DMS53 (cell line): ENCODE measurements at regions not wholly inside any gene's neighbourhood (a gene's known extent, or its start where the extent isn't known, plus 50 kb on each side); places are given as distances from the start of the nearest gene placed in this dataset.

Experiments used
- DNase-seq: peaks from one replicate; lab custom pipeline; 2025; lab: John Stamatoyannopoulos, UW

DNA sequence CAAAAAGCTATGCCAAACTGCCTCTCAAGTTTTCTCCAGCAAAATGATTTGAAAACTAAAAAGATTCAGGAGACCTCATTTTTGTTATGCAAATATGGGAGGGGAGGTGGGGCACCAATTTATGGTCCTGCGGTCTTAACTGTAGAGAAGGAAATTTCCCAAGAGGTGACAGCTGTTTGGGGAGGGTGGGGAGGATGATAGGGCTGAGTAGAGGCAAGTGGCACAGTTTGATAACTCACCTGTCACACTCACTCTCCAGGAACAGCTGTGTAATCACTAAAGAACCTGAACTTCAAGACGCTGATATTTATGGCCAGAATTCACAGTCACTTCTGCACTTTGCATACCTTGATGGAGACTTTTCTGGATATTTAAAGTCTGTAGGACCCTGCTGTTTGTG lies 232.9 kb upstream of the STARD13 start:
- DNase-seq = peak; percentile 45

DNA sequence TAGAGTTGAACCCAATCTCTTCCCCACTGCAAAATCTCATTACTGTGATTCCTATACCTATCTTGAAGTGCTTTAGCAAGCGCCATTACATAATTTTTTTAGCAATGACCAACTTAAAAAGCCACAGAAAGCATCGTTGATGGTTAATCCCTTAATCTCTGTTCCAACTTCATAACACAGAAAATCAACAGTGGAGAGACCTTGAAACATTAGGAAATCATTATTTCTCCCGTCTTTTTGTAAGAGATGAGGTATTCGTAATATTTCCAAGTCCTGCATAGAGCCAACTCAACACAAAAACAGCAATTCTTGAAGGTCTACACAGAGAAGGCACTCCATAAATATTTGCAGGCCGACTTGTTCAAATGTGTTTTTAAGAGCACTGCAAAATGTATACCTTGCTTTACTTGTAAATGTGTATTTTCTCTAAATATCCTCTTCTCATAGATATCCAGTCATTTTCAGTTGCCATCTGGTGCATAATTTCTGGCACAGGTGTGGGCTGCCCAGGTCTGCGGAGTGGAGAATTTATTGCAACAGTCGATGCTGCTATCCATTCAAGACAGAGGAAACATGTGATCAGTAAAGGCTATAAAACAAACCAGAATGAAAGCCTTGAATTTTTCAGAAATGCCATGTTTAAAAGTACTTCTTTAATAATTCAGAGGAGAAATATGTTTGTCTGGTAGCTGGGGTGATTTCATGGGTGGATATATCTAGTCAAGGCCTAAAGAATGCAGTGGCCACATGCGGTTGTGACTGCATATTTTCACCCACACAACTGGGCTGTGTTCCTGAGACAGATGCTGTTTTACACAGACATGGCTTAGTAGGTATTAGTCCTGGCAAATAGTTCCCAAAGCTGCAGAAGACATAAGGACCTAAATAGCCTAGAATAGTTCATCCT lies 234.3 kb upstream of the STARD13 start:
- DNase-seq = no peak

DNA sequence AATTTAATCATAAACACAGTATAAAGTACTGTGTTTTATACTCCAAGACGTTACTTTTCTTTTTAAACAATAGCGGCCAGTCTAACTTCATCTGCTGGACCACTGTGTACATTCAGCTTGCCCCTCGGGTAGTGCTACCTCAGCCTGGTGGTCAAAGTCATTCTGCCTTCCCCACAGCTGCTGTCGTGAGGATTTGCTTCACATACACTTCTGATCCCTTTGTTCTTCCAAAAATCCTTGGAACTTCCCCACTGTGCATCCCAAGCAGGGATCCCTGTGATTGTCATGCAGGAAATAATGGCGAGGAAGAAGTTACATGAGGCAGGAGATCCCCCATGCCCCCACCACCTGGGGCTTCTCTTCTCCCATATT lies 234.9 kb upstream of the STARD13 start:
- no peak for DNase-seq

DNA sequence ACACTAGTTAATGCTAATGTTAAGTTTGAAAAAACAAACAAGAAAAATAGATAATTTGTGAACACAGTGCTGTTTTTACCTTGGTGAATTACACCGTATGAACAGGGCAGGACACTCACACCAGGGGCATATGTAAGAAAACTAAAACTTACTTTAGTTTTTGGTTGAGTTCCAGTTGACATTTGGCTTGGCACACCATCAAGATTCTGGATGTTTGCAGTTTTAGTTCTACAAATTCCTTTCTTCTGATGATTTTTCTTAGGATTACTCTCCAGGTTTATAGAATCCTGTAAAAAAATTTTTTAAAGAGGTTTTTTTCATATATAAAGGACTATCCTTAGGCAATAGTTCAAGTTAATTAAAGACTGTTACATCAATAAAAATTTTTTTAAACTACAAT lies 238.5 kb upstream of the STARD13 start:
- no peak for DNase-seq

GRCh38 chr13:33525763-33526162 lies 240.2 kb upstream of the STARD13 start:
- no peak for DNase-seq

GRCh38 chr13:33526718-33527117 lies 241.2 kb upstream of the STARD13 start:
- DNase-seq = peak; percentile 2

DNA sequence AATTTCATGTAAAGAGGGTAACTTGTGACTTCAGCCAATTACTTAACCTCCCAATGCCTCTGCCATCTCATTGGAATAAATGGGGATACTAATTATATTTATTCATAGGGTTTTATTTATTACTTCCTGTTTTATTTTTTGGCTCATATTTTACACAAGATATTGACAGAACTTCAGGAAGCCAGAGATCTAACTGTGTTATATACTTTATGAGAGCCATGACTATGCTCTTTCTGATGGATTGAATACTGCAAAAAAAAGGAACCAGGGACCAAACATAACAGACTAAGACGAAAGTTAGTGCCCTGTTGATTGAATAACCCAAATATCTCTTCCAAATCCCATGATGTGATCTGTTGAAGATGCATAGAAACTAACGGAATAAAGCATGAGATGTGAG lies 243.3 kb upstream of the STARD13 start:
- no peak for DNase-seq

DNA sequence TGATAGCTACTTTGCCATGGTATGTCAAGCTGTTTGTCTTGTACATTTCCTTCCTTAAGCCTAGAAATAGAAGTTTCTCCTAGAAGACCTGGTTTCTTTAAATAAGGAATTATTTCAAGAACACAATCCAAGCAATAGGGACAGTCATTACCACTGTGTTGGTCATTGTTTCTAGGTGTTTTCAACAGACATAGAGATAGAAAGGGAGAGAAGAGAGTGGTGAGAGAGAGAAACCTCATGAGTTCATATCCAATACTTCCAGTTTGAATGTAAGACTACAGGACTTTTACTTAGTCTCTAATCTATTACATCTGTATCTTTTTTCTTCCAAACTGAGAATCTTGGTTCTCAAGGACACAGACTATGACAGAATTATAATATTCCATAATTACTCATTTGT lies 245.9 kb upstream of the STARD13 start:
- DNase-seq = no peak

GRCh38 chr13:33535061-33535460 lies 249.5 kb upstream of the STARD13 start:
- DNase-seq = no peak

- DNase-seq = no peak
Measured at GRCh38 chr13:33536601-33537000, 251.0 kb upstream of the STARD13 start.

- DNase-seq = peak; percentile 7
Measured at GRCh38 chr13:33537026-33537425, 251.5 kb upstream of the STARD13 start.

DNA sequence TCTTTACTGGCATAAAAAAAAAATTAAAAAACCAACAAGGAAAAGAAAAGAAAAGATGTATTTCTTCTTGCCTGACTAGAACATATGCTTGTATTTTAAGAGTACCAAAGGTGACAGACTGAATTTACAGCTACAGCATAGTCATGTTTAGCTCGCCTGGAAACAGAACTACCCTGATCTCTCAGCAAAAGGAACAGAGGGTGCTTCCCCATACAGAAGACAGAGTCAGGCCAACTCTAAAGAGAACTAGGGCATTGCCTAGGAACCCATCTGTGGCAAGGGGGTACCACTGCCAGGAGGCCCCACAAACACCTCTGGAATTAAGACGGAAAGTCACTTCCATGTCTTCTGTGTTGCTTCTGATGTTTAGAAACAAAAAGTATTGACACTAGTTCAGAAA lies 252.1 kb upstream of the STARD13 start:
- DNase-seq = no peak

- peak; percentile 28 for DNase-seq
Measured at GRCh38 chr13:33541456-33541855, 255.9 kb upstream of the STARD13 start.

DNA sequence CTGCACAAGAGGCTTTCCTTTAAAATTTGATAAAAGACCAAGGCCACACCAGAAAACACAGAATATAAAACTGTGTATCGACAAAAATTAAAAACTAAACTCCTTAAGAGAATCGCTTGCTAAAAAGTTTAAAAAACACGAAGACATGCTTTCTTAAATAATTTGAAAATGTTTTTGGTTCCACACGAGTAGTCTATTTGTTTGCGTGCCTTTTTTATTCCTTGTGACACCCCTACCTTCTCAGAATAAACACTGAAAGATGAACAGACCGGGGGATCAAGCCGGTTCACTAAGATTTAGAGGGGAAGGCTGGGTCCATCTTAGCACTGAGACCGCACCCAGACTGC lies 256.4 kb upstream of the STARD13 start:
- no peak for DNase-seq

- DNase-seq = peak; percentile 100
Measured at GRCh38 chr13:33542309-33543088, 256.9 kb upstream of the STARD13 start.

DNA sequence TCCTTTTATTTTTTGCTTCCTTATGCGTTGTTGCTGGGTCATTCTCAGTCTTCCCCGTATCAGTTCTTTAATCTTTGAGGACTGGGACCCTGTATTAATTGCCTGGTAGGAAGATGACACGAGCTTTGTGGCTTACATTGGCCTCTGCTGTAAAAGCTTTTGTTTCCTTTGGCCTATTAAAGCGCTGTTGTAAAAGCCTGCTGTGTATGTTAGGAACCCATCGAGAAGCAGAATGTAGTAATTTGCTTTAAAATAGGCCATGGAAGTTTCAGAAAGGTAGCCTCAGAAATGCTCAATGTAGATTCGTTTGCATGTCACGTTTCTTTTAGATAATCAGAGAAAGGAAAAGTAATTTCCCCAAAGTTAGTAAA lies 257.5 kb upstream of the STARD13 start:
- DNase-seq = peak; percentile 85

- peak; percentile 53 for DNase-seq
Measured at GRCh38 chr13:33543631-33544265, 258.2 kb upstream of the STARD13 start.

GRCh38 chr13:33544308-33544707 lies 258.8 kb upstream of the STARD13 start:
- DNase-seq = no peak

GRCh38 chr13:33545492-33545891 lies 259.9 kb upstream of the STARD13 start:
- no peak for DNase-seq

- DNase-seq = peak; percentile 34
Measured at GRCh38 chr13:33547035-33547434, 261.5 kb upstream of the STARD13 start.

DNA sequence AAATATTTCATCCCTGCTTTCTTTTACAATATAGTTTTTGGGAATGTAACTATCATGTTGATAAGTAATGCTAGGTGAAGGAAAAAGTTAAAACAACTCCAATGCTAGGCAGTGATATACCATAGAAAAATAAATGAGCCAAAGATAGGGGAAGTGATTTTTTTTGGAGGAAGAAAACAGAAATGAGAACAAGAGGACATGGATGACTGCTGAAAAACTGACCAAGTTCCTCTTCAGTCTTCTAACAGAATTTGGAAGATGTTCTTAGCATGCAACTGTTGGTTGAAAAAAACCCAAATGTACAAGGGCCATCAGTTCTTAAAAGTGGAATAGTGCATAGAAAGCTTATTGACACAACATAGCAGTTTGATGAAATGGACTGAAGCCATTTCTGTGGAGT lies 262.5 kb upstream of the STARD13 start:
- DNase-seq = no peak

DNA sequence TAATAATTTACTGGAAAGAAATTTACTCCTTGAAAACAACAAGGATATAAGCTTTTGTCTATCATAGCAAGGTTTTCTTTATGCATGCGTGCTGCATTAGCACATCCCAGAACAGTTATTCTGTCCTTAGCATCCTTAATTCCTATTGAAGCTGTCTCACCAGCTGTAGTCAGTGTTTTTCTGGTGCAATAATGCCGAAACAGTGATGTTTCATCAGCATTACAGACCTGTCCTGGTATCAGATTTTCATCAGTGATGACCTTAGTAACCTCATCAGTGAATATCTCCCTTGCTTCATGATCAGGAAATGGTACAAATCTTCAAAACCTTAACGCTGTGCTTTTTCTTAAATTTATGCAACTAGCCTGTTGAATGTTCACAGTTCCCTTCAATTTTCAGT lies 264.7 kb upstream of the STARD13 start:
- DNase-seq = no peak

- DNase-seq = no peak
Measured at GRCh38 chr13:33550885-33551284, 265.3 kb upstream of the STARD13 start.
